Limb (tissue), 2 donors: ENCODE measurements at regions not wholly inside any gene's neighbourhood (a gene's known extent, or its start where the extent isn't known, plus 50 kb on each side); places are given as distances from the start of the nearest gene placed in this dataset.

Experiments used
- DNase-seq, 2 donors: peaks; one replicate each; pipeline ENCODE4 v3.0.0-alpha.2; 2016; ENCODE audit errors: extremely low spot score in 2 of 2

- peak in 1 of 2 donors; percentile 16 for DNase-seq
Observed at GRCh38 chr10:78906734-78907390, 161.9 kb upstream of the ZMIZ1 start.

GRCh38 chr10:78907551-78908211, 161.1 kb upstream of the ZMIZ1 start:
- DNase-seq, result peak in 1 of 2 donors; percentile 34

- DNase-seq, result no peak
Observed at GRCh38 chr10:78909221-78909620, 159.5 kb upstream of the ZMIZ1 start.

- DNase-seq, result no peak
Observed at GRCh38 chr10:78910021-78910420, 158.7 kb upstream of the ZMIZ1 start.

GRCh38 chr10:78910476-78910875, 158.3 kb upstream of the ZMIZ1 start:
- no peak for DNase-seq

- no peak for DNase-seq
Observed at GRCh38 chr10:78910886-78911285, 157.9 kb upstream of the ZMIZ1 start.

- DNase-seq, result no peak
Observed at GRCh38 chr10:78911533-78912340, 157.0 kb upstream of the ZMIZ1 start.

- DNase-seq, result no peak
Observed at GRCh38 chr10:78912361-78913218, 156.2 kb upstream of the ZMIZ1 start.

- peak in 1 of 2 donors; percentile 79 for DNase-seq
Observed at GRCh38 chr10:78913219-78914059, 155.3 kb upstream of the ZMIZ1 start.

- no peak for DNase-seq
Observed at GRCh38 chr10:78914060-78914378, 154.7 kb upstream of the ZMIZ1 start.

GRCh38 chr10:78914502-78915189, 154.1 kb upstream of the ZMIZ1 start:
- DNase-seq, result no peak

- no peak for DNase-seq
Observed at GRCh38 chr10:78915190-78915518, 153.6 kb upstream of the ZMIZ1 start.

GRCh38 chr10:78916227-78916626, 152.5 kb upstream of the ZMIZ1 start:
- DNase-seq, result no peak

GRCh38 chr10:78919181-78919966, 149.4 kb upstream of the ZMIZ1 start:
- DNase-seq, result no peak

- no peak for DNase-seq
Observed at GRCh38 chr10:78920011-78920410, 148.8 kb upstream of the ZMIZ1 start.

GRCh38 chr10:78921895-78922294, 146.9 kb upstream of the ZMIZ1 start:
- DNase-seq, result no peak

GRCh38 chr10:78923647-78924318, 145.0 kb upstream of the ZMIZ1 start:
- no peak for DNase-seq

GRCh38 chr10:78924319-78925003, 144.3 kb upstream of the ZMIZ1 start:
- DNase-seq, result no peak
